ENCODE measurements at regions not wholly inside any gene's neighbourhood (a gene's known extent, or its start where the extent isn't known, plus 50 kb on each side); places are given as distances from the start of the nearest gene placed in this dataset.

DNA sequence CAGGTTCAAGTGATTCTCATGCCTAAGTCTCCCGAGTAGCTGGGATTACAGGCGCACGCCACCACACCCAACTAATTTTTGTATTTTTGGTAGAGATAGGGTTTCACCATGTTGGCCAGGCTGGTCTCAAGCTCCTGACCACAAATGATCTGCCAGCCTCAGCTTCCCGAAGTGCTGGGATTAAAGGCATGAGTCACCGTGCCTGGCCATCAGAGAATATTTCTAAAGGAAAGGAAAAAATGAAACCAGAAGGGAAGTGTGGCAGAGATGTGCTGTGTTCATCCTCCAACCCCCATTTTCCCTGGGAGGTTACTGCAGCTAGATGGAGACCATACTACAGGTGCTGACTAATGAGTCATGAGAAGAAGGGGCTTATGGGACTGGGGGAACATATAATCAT lies 964.1 kb downstream of the TTLL7 start:
- Histone ChIP-seq H3K9me3 (ENCODE audit: control insufficient read depth in 1 of 2, low read length in 2 of 2) (peaks cover 0 to 4% of the 10 kb centered on the region in 2 donors), H3K4me1 (ENCODE audit: control insufficient read depth in 1 of 2, insufficient read depth in 2 of 2, low read length in 2 of 2) (no peaks in the 10 kb centered on the region), H3K4me3 (ENCODE audit: low read depth in 1 of 2, low read length in 2 of 2) (no peak overlapping the region), H3K36me3 (ENCODE audit: control insufficient read depth in 1 of 2, insufficient read depth in 2 of 2, low read length in 2 of 2) (no peaks in the 10 kb centered on the region), H3K27ac (ENCODE audit: low read length) (no peak overlapping the region), H3K27me3 (ENCODE audit: low read depth, low read length) (no peaks in the 10 kb centered on the region)

DNA sequence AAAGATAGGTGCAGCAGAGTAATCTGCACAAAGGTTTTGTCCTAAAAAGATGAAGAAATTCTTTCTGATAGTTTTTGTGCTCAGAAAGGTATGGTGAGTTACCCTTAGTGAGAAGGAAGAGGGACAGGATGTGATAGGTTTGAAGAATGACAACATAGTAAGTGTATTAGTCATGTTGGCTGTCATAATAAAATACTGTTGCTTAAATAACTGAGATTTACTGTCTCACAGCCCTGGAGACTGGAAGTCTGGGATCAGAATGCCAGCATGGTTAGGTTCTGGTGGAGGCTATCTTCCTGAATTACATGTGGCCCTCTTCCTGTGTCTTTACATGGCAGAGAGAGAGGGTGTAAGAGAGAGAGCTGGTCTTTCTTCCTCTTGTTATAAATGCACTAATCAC lies 965.2 kb downstream of the TTLL7 start:
- H3K9me3 ChIP-seq (ENCODE audit: control insufficient read depth in 1 of 2, low read length in 2 of 2), result peaks cover 0 to 4% of the 10 kb centered on the region in 2 donors
- no peaks in the 10 kb centered on the region for H3K27me3 ChIP-seq (ENCODE audit: low read depth, low read length)
- no peaks in the 10 kb centered on the region for H3K36me3 ChIP-seq (ENCODE audit: control insufficient read depth in 1 of 2, insufficient read depth in 2 of 2, low read length in 2 of 2)
- H3K4me3 ChIP-seq (ENCODE audit: low read depth in 1 of 2, low read length in 2 of 2), result no peak overlapping the region
- no peak overlapping the region for H3K27ac ChIP-seq (ENCODE audit: low read length)
- H3K4me1 ChIP-seq (ENCODE audit: control insufficient read depth in 1 of 2, insufficient read depth in 2 of 2, low read length in 2 of 2), result no peaks in the 10 kb centered on the region

DNA sequence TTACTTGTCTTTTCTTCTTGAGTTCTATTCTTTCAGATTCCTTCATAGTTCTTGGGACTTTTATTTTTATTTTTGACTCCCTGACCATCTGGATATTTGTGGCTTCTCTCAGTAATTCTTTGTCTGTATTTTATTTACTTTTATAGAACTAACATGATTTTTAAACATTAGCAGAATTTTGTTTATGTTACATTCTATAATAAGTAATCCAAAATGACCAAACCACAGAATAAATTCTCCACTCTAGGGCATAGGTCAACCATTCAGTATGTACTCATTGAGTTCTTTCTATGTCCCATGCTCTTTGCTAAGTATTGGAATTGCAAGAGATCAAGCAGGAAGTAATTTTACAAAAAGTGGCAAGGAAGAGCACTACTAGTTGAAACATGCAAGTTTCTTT lies 969.0 kb downstream of the TTLL7 start:
- H3K4me3 ChIP-seq (ENCODE audit: low read depth in 1 of 2, low read length in 2 of 2), result no peak overlapping the region
- H3K27me3 ChIP-seq (ENCODE audit: low read depth, low read length), result no peaks in the 10 kb centered on the region
- no peak overlapping the region for H3K27ac ChIP-seq (ENCODE audit: low read length)
- no peaks in the 10 kb centered on the region for H3K4me1 ChIP-seq (ENCODE audit: control insufficient read depth in 1 of 2, insufficient read depth in 2 of 2, low read length in 2 of 2)
- H3K36me3 ChIP-seq (ENCODE audit: control insufficient read depth in 1 of 2, insufficient read depth in 2 of 2, low read length in 2 of 2), result no peaks in the 10 kb centered on the region
- no peaks in the 10 kb centered on the region for H3K9me3 ChIP-seq (ENCODE audit: control insufficient read depth in 1 of 2, low read length in 2 of 2)

DNA sequence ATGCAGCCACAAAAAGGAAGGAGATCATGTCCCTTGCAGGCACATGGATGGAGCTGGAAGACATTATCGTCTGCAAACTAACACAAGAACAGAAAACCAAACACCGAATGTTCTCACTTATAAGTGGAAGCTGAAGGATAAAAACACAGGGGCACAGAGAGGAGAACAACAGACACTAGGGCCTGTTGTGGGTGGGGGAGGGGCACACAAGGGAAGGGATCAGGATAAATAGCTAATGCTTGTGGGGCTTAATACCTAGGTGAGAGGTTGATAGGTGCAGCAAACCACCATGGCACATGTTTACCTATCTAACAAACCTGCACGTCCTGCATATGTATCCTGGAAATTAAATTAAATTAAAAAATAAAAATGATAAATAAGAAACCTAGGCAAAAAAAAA lies 969.9 kb downstream of the TTLL7 start:
- Histone ChIP-seq H3K27ac (ENCODE audit: low read length) (no peak overlapping the region), H3K9me3 (ENCODE audit: control insufficient read depth in 1 of 2, low read length in 2 of 2) (no peaks in the 10 kb centered on the region), H3K27me3 (ENCODE audit: low read depth, low read length) (no peaks in the 10 kb centered on the region), H3K36me3 (ENCODE audit: control insufficient read depth in 1 of 2, insufficient read depth in 2 of 2, low read length in 2 of 2) (no peaks in the 10 kb centered on the region), H3K4me1 (ENCODE audit: control insufficient read depth in 1 of 2, insufficient read depth in 2 of 2, low read length in 2 of 2) (no peaks in the 10 kb centered on the region), H3K4me3 (ENCODE audit: low read depth in 1 of 2, low read length in 2 of 2) (no peak overlapping the region)

DNA sequence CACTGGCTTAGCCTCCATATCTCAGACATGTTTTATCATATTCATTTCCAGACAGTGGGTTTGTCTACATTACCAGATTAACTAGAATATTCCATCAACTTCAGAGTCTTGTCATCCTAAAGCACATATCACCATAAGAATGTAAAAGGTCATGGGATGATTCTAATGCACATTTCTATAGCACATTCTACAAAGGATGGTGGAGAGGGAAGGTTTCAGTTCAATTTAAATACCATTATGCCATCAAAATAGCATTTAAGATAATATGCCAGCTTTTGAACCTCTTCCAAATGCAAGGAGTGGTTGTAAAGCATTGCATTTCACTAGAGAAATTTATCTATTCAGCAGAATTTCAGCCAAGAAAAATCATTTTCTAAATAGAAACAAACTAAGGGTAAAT lies 970.5 kb downstream of the TTLL7 start:
- Histone ChIP-seq H3K27me3 (ENCODE audit: low read depth, low read length) (no peaks in the 10 kb centered on the region), H3K36me3 (ENCODE audit: control insufficient read depth in 1 of 2, insufficient read depth in 2 of 2, low read length in 2 of 2) (no peaks in the 10 kb centered on the region), H3K27ac (ENCODE audit: low read length) (no peak overlapping the region), H3K4me1 (ENCODE audit: control insufficient read depth in 1 of 2, insufficient read depth in 2 of 2, low read length in 2 of 2) (no peaks in the 10 kb centered on the region), H3K4me3 (ENCODE audit: low read depth in 1 of 2, low read length in 2 of 2) (no peak overlapping the region), H3K9me3 (ENCODE audit: control insufficient read depth in 1 of 2, low read length in 2 of 2) (no peaks in the 10 kb centered on the region)

DNA sequence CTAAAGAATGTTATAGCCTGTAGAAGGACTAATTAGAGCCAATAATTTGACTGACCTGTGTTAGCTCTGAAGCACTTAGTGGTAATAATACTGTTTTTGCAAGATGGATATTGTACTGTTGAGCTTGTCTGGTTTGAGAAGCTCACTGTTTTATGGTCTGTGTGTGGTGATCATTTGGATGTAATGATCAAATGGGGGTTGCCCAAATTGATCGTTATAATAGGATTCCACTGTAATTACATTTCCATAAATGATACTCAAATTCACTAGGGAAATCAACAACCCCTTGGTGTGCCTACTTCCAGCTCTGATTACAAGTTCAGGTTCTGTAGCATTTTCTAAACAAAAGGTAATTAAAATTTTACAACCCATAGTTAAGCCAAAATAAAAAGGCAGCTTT lies 971.4 kb downstream of the TTLL7 start:
- no peak overlapping the region for H3K4me3 ChIP-seq (ENCODE audit: low read depth in 1 of 2, low read length in 2 of 2)
- H3K4me1 ChIP-seq (ENCODE audit: control insufficient read depth in 1 of 2, insufficient read depth in 2 of 2, low read length in 2 of 2), result no peaks in the 10 kb centered on the region
- H3K36me3 ChIP-seq (ENCODE audit: control insufficient read depth in 1 of 2, insufficient read depth in 2 of 2, low read length in 2 of 2), result no peaks in the 10 kb centered on the region
- H3K9me3 ChIP-seq (ENCODE audit: control insufficient read depth in 1 of 2, low read length in 2 of 2), result no peaks in the 10 kb centered on the region
- no peaks in the 10 kb centered on the region for H3K27me3 ChIP-seq (ENCODE audit: low read depth, low read length)
- H3K27ac ChIP-seq (ENCODE audit: low read length), result no peak overlapping the region

DNA sequence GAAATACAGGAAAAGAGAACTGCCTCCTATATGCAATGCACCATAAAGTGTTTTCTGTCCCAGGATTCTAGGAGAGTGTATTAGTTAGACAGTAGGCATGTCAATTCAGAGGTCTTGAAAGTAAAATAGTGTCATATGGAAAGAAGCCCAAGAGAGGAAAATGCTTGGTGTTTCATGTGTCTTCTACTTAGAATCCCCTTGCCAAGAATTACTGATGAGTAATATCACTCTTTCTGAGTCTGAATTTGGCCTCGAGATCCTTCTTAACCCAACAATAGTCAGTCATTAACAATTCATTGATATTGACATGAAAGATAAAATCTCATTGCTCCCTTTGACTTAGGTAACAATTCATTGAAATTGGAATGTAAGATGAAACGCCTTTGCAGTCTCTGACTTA lies 972.2 kb downstream of the TTLL7 start:
- H3K4me3 ChIP-seq (ENCODE audit: low read depth in 1 of 2, low read length in 2 of 2), result no peak overlapping the region
- no peaks in the 10 kb centered on the region for H3K9me3 ChIP-seq (ENCODE audit: control insufficient read depth in 1 of 2, low read length in 2 of 2)
- no peaks in the 10 kb centered on the region for H3K36me3 ChIP-seq (ENCODE audit: control insufficient read depth in 1 of 2, insufficient read depth in 2 of 2, low read length in 2 of 2)
- H3K4me1 ChIP-seq (ENCODE audit: control insufficient read depth in 1 of 2, insufficient read depth in 2 of 2, low read length in 2 of 2), result no peaks in the 10 kb centered on the region
- no peaks in the 10 kb centered on the region for H3K27me3 ChIP-seq (ENCODE audit: low read depth, low read length)
- no peak overlapping the region for H3K27ac ChIP-seq (ENCODE audit: low read length)

DNA sequence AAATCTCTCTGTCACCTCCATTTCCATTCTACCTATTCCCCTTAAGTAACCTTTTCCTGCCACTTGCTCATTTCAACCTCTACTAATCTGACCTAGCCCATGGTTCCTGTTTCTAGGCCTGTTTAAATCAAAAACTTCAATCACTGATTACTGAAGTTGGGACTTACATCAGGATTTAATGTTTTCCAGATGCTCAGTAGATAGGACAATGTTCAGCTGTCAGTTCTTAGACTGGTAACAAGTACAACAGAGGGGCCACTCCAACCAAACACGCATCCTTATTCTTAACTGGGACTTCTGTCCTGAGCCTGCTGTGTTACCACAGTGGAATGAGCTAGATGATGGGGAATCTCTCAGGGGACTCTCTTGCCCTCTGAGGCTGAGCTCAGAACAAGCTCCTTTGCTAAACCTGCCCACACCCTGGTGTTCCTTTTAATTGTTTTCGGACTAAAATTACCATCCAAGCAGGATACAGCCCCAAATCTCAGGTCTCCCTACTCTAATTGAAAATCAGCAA lies 974.6 kb downstream of the TTLL7 start:
- no peaks in the 10 kb centered on the region for H3K4me1 ChIP-seq (ENCODE audit: control insufficient read depth in 1 of 2, insufficient read depth in 2 of 2, low read length in 2 of 2)
- peaks cover 0 to 9% of the 10 kb centered on the region in 2 donors for H3K9me3 ChIP-seq (ENCODE audit: control insufficient read depth in 1 of 2, low read length in 2 of 2)
- H3K36me3 ChIP-seq (ENCODE audit: control insufficient read depth in 1 of 2, insufficient read depth in 2 of 2, low read length in 2 of 2), result no peaks in the 10 kb centered on the region
- H3K4me3 ChIP-seq (ENCODE audit: low read depth in 1 of 2, low read length in 2 of 2), result no peak overlapping the region
- H3K27me3 ChIP-seq (ENCODE audit: low read depth, low read length), result no peaks in the 10 kb centered on the region
- H3K27ac ChIP-seq (ENCODE audit: low read length), result no peak overlapping the region

DNA sequence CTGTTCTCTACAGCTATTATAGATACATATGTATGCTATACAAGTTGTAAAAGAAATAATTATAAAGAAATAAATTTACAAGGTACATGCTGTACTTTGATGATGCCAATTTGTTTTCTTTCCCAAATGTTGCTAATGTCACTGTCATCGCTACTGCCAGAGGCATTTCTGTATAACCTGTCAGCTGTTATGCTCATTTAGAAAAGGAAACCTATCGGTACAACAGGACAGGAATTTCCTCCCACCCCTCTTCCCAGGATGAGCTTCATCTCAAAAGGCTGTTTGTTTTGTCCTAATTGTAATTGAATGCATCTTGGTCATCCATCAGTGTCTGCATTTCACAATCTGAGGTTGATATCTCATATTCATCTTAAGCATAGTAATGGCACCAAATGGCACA lies 975.7 kb downstream of the TTLL7 start:
- H3K9me3 ChIP-seq (ENCODE audit: control insufficient read depth in 1 of 2, low read length in 2 of 2), result peaks cover 0 to 9% of the 10 kb centered on the region in 2 donors
- H3K4me1 ChIP-seq (ENCODE audit: control insufficient read depth in 1 of 2, insufficient read depth in 2 of 2, low read length in 2 of 2), result no peaks in the 10 kb centered on the region
- H3K4me3 ChIP-seq (ENCODE audit: low read depth in 1 of 2, low read length in 2 of 2), result no peak overlapping the region
- H3K27me3 ChIP-seq (ENCODE audit: low read depth, low read length), result no peaks in the 10 kb centered on the region
- H3K36me3 ChIP-seq (ENCODE audit: control insufficient read depth in 1 of 2, insufficient read depth in 2 of 2, low read length in 2 of 2), result no peaks in the 10 kb centered on the region
- H3K27ac ChIP-seq (ENCODE audit: low read length), result no peak overlapping the region

DNA sequence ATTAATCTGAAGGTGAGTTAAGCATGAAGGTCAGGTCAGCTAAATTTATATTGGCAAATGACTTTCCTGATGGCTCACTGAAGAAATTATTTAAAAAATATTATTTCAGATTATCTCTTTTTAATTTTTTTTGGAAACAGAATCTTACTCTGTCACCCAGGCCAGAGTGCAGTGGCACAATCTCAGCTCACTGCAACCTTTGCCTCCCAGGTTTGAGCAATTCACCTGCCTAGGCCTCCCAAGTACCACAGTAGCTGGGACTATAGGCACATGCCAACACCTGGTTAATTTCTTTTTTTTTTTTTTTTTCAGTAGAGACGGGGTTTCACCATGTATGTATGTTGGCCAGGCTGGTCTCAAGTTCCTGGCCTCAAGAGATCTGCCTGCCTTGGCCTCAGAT lies 976.7 kb downstream of the TTLL7 start:
- H3K27me3 ChIP-seq (ENCODE audit: low read depth, low read length), result no peaks in the 10 kb centered on the region
- peaks cover 0 to 9% of the 10 kb centered on the region in 2 donors for H3K9me3 ChIP-seq (ENCODE audit: control insufficient read depth in 1 of 2, low read length in 2 of 2)
- no peaks in the 10 kb centered on the region for H3K4me1 ChIP-seq (ENCODE audit: control insufficient read depth in 1 of 2, insufficient read depth in 2 of 2, low read length in 2 of 2)
- no peak overlapping the region for H3K4me3 ChIP-seq (ENCODE audit: low read depth in 1 of 2, low read length in 2 of 2)
- no peak overlapping the region for H3K27ac ChIP-seq (ENCODE audit: low read length)
- H3K36me3 ChIP-seq (ENCODE audit: control insufficient read depth in 1 of 2, insufficient read depth in 2 of 2, low read length in 2 of 2), result no peaks in the 10 kb centered on the region

DNA sequence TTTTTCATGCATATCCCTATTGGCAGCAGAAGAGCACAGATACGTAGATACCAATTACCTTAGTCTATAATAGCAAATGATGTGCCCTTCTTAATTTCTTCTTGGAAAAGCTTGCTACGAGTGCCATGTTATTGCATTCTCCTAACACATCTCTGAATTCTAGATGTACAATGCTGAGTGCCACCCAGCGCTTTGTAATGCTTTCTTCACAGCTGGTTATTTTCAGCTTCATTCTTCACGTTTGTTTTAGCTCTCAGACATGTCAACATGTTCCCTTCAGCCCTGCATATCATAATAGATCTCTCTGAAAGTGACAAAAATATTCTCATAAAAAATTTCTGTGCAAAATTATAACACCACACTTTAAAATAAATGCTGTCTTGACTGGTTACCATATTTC lies 981.2 kb downstream of the TTLL7 start:
- Histone ChIP-seq H3K4me1 (ENCODE audit: control insufficient read depth in 1 of 2, insufficient read depth in 2 of 2, low read length in 2 of 2) (no peaks in the 10 kb centered on the region), H3K4me3 (ENCODE audit: low read depth in 1 of 2, low read length in 2 of 2) (no peak overlapping the region), H3K27me3 (ENCODE audit: low read depth, low read length) (no peaks in the 10 kb centered on the region), H3K9me3 (ENCODE audit: control insufficient read depth in 1 of 2, low read length in 2 of 2) (peaks cover 0 to 9% of the 10 kb centered on the region in 2 donors), H3K27ac (ENCODE audit: low read length) (no peak overlapping the region), H3K36me3 (ENCODE audit: control insufficient read depth in 1 of 2, insufficient read depth in 2 of 2, low read length in 2 of 2) (no peaks in the 10 kb centered on the region)

DNA sequence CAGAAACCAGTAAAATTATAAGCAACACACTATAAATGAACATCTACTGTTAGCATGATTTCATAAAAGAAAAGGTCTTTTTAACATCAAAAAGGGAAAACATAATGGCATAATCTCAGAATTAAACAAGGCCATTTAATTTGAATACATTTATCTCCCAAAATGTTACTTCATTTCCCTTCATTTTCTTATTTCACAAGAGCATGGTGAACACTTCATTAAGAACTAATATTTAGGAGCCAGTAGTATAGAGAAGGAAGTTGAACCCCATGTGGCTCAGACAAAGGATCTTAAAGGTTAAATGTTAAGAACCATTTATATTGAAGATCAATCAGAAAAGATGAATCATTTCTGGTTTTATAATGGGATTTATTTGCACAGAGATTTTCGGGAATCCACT lies 981.7 kb downstream of the TTLL7 start:
- Histone ChIP-seq H3K4me3 (ENCODE audit: low read depth in 1 of 2, low read length in 2 of 2) (no peak overlapping the region), H3K4me1 (ENCODE audit: control insufficient read depth in 1 of 2, insufficient read depth in 2 of 2, low read length in 2 of 2) (no peaks in the 10 kb centered on the region), H3K36me3 (ENCODE audit: control insufficient read depth in 1 of 2, insufficient read depth in 2 of 2, low read length in 2 of 2) (no peaks in the 10 kb centered on the region), H3K9me3 (ENCODE audit: control insufficient read depth in 1 of 2, low read length in 2 of 2) (peaks cover 0 to 9% of the 10 kb centered on the region in 2 donors), H3K27me3 (ENCODE audit: low read depth, low read length) (no peaks in the 10 kb centered on the region), H3K27ac (ENCODE audit: low read length) (no peak overlapping the region)
